ENCODE measurements at regions not wholly inside any gene's neighbourhood (a gene's known extent, or its start where the extent isn't known, plus 50 kb on each side); places are given as distances from the start of the nearest gene placed in this dataset.

DNA sequence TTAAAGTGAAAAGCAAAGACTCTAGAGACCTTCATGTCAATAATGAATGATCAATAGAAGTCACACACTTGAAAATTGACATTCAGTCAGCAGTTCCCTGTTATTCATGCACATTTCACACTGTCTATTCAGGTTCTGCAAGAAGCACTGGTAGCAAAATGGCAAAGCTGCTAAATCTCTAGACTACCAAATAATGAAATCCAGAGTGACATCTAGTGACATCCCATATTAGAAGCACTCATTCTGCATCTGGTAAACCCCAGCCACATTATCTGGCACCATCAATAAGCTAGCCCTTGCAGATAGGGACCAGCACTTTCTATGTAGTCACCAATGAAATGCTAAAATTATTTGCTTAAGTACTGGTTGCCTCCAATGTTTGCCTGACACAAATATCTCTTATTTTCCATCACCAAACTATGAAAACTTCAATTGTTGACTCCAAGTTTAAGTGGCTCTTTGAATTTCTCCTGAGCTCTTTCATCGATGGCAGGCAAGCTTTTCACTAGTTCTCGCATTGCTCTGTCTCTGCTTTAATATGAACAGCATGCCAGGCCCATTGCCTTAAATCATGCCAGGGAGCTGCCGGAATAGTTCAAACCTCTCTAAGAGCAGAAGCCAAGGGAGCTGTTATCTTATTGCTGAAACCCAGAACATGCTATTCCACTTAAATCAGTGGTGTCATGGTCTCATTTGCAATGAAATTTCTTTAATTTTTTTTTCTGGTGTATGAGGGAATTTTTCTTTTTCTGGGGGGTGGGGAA, 409.9 kb downstream of the MZT1 start:
- no peak for DNase-seq

DNA sequence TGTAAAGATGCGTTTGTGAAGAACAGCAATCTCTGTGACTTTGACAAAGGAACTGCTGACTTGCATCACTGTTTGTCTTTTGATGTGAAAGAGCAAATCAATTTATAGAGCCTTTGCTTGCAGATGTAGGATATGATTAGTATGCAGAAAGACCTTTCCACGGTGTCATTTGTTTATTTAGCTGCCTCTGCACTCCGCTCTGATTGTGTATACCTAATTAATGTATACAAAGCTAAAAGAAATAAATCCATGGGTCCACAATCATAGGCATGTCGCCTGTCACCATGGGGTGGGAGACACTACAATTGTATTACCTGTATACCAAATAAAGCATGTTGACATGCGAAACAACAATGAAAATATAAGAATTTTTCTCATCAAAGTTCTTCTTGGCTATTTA, 410.7 kb downstream of the MZT1 start:
- DNase-seq, result peak; percentile 65

GRCh38 chr13:72315312-72315711, 412.1 kb downstream of the MZT1 start:
- DNase-seq, result no peak

GRCh38 chr13:72314210-72314609, 413.2 kb downstream of the MZT1 start:
- DNase-seq, result no peak

GRCh38 chr13:72313546-72313945, 413.9 kb downstream of the MZT1 start:
- no peak for DNase-seq

GRCh38 chr13:72303941-72304746, 423.3 kb downstream of the MZT1 start:
- no peak for DNase-seq

GRCh38 chr13:72296246-72296645, 429.2 kb upstream of the DACH1 start:
- no peak for DNase-seq

DNA sequence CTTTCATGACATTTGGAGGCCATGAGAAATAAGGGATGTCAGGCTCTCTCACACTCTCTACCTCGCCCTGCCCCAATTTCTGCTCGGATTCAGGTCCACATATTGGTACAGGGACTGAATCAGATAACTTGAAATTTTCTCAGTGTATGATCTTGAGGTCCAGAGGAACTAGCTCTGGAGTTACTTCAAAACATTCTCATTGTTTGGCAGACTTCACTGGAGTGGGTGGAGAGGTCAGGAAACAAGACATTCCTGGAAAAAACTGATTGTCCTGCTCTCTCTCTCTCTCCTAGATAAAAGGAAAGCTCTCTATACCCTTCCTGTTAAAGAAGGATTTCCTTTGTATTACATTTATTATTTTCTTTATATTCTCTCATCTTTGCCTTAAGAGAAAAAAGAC, 428.1 kb upstream of the DACH1 start:
- no peak for DNase-seq

- DNase-seq, result no peak
Measured at GRCh38 chr13:72293206-72293605, 426.2 kb upstream of the DACH1 start.

GRCh38 chr13:72290962-72291681, 424.1 kb upstream of the DACH1 start:
- DNase-seq, result no peak

- no peak for DNase-seq
Measured at GRCh38 chr13:72286421-72286820, 419.4 kb upstream of the DACH1 start.

DNA sequence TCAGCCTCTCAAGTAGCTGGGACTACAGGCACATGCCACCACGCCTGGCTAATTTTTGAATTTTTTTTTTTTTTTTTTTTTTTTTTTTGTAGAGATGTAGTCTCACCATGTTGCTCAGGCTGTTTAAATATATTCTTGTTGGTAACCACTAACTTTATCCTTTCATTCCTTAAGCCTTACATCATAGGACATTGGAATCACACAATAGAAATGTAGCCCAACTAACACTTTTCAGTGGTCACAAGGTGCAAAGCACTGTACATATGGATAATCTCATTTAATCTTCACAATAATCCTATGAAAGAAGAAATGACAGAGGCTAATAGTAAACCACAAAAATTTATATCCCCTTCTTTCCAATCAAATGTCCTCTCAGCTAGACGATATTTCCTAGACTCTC, 417.8 kb upstream of the DACH1 start:
- DNase-seq, result no peak

- DNase-seq, result no peak
Measured at GRCh38 chr13:72261732-72262131, 394.7 kb upstream of the DACH1 start.

DNA sequence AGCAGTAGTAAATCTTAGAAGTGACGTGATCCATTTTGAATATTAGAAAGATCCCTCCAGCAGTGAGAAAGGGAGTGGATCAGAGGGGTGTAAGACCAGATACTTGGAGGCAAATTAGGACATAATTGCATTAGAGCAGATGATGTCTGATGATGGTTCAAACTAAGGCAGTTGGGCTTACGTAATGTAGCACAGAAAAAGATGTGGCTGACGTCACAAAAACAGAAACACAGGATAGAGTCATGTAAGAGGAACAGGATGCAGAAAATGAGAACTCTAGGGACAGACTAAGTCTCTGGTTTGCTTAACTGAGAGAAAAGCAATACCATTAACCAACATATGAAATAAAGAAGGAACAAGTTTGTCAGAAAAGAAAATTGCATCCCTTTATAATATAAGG, 392.5 kb upstream of the DACH1 start:
- DNase-seq, result no peak

DNA sequence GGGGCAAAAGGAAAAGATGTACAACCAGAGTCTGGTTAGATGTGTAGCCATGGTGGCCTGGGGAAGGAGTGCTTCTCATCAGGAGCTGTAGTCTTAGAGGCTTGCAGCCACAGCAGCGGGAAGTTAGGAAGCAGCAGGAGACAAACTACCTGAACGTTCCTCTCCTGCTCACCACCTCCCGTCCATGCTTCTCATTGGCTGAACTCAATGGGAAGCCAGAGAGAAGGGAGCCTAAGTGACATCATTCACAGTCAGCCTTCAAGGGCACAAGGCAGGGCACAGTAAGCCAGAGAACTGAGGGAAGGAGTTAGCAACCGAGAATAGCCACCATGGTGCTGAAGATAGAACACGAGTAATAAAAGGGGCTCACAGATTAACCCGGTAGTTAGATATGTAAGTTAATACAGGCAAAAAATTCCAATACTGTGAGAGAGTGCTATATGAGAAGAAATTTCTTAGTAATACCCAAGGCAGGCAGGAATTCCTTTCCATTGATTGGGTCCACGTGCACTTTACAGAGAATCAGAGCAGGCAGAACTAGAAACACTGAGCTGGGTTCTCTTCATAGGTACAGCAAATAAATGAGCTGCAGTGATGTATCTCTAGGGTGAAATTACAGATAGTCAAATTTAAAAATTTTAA, 391.5 kb upstream of the DACH1 start:
- DNase-seq, result no peak

DNA sequence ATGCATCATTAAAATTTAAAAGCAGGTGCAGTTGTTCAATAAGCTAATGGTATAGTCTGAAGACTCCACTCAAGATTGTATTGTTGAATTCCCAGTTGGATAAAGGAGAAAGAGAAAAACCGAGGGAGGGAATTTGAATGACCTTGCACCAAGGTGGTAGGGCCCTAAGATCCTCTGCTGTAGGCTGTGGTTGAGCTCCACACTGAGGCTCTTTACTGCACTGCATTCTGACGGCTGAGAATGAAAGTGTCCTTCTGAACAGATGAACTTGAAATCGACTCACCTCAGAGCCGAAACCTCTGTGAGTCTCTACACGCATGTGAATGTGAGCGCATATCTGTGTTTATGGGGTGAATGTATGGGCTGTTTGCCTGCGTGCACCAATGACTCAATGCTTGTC, 388.9 kb upstream of the DACH1 start:
- DNase-seq, result peak; percentile 22

- DNase-seq, result no peak
Measured at GRCh38 chr13:72253754-72254153, 386.8 kb upstream of the DACH1 start.

DNA sequence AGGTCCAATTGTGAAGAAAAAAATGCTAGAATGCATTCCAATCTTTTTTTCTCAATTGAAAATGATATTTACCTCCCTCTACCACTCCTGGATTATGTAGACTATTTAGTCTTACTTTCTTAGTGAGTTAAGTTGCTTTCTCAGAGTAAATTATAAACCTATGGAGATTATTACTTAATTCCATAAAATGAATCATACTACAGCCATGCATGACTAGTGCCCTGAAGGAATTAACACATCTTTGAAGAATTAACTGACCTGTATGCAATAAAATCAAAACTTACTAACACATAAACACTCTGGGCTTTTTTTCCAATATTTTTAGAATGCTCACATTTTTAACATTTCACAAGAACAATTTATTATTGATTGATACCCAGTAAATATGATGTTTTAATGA, 379.4 kb upstream of the DACH1 start:
- no peak for DNase-seq

- DNase-seq, result no peak
Measured at GRCh38 chr13:72244788-72245187, 377.8 kb upstream of the DACH1 start.

GRCh38 chr13:72230131-72230530, 363.1 kb upstream of the DACH1 start:
- DNase-seq, result no peak

GRCh38 chr13:72229067-72229466, 362.1 kb upstream of the DACH1 start:
- no peak for DNase-seq

GRCh38 chr13:72221276-72221962, 354.4 kb upstream of the DACH1 start:
- no peak for DNase-seq

- no peak for DNase-seq
Measured at GRCh38 chr13:72218966-72219365, 352.0 kb upstream of the DACH1 start.

Measured in NCI-H1105 treated with DMSO at 0.1 percent for 48 hours (cell line).